GM18508 (cell line): ENCODE measurements at regions not wholly inside any gene's neighbourhood (a gene's known extent, or its start where the extent isn't known, plus 50 kb on each side); places are given as distances from the start of the nearest gene placed in this dataset.

Source experiments
- ATAC-seq: cut with Tn5 transposase; IDR thresholded peaks from one replicate; pipeline ENCODE4 v1.9.1; 2021; ENCODE audit warnings: moderate number of reproducible peaks; ENCODE audit not compliant: insufficient read depth, unreplicated experiment

DNA sequence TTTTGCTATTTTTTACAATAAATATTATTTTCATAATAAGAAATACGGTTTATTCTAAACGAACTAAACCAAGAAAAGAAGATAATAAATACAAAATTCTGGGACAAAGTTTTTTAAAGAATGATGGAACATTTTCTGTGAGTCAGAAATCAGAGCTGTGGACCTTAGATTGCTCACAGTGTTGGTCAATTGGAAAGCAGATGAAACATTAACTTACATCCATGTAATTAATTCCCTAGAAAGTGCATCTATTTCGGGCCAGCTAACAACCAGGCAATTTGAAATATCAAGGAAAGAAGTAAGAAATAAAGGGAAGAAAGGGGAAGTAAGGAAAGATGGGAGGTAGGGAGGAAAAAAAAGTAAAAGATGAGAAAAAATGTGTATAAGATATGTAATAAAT is 1569.8 kb upstream of the TENM4 start:
- no peak for ATAC-seq

DNA sequence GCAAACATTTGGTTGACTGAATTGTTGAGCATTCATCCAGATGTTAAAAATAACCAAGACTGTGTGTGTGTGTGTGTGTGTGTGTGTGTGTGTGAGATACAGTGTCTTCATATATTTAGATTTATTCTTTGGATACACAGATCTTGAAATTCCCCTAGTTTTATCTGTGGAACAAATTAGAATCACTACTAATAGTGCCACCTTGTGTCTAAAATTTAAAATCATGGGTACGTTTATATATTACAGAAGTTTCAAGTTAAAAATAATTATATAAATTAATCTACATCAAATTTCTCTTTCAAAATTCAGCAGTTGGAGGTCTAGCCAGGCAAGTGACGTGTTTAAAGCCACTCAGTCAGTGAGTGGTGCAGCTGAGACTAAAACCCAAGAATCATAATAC is 1566.2 kb upstream of the TENM4 start:
- no peak for ATAC-seq

DNA sequence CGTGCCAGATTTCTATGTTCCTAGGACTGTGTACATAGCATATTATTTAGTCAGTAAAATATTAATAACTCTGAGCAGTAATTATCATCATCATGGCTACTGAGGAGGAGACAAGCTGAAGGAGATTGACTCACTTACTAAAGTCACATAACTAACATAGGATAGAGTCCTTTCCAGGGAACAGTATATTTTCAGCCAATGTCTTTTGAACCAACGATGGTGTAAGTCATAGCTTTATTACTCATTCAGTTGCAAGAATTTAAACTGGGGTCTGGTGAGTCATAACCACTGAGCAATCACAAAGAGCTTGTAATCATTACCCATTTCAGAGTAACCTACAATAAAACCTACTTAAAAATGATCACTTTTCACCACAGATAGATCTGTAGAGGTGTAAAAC is 1564.8 kb upstream of the TENM4 start:
- ATAC-seq: peak; percentile 67

DNA sequence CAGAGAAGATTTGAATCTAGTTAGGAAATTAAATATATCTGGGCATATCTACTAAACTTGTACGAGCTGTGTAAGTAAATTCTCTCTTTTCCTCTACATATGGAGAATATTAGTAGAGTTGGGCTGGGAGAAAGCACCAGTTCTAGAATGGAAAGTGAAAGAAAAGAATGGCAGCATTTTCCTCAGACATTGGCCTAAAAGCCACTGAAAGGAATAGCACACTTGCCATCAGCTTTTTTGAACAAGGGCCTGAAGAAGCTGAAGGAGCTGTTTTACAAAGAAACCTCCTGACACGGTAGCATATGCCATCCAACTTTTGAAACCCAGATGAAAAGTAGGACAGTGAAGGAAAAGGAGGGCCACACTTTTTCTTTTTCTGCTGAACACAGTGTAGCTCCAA is 1563.7 kb upstream of the TENM4 start:
- ATAC-seq: no peak

DNA sequence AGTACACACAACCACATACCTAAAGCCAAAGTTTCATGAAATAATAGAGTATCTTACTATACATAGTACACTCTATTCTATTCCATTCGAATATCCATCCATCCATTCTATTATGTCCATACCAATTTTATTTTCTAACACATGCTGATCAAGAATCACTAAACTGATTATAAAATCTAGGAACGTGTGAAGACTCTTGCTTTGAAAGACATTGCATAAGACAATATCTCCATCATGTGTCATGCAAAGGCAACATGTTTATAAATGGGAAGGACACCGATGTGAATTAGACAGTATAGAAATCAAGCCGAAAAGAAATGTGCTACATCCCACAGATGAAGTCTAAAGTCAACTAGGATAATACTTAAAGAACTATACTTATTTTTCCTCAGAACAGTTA is 1561.5 kb upstream of the TENM4 start:
- no peak for ATAC-seq

DNA sequence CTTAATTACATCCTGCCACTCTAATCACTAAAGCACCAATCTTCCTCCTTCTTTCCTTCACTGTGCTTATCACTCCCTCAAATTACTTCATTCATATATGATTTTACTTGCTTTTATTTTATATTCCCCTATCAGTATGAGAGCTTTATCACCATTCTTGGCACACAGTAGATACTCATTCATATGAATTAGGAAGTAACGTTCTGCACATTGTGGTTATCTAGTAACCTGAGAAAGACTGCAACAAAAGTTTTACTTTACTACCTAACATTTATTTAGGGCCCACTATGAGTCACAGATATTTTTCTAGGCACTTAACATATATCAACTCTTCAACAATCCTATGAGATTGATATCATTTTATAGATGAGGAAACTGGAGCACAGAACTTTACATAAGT is 1559.9 kb upstream of the TENM4 start:
- ATAC-seq: no peak

DNA sequence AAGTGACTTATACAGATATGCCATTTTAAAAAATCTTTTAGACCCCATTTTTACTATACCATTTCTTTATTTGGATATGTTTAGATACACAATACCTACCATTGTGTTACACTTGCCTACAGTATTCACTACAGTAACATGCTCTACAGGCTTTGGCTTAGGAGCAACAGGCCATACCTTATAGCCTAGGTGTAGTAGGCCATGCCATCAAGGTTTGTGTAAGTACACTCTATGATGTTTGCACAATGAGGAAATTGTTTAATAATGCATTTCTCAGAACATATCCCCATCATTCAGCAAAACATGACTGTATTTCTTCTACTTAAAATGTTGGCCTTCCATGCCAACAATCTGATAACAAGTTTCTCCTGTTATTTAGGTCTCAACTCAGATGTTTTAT is 1559.5 kb upstream of the TENM4 start:
- ATAC-seq: no peak

DNA sequence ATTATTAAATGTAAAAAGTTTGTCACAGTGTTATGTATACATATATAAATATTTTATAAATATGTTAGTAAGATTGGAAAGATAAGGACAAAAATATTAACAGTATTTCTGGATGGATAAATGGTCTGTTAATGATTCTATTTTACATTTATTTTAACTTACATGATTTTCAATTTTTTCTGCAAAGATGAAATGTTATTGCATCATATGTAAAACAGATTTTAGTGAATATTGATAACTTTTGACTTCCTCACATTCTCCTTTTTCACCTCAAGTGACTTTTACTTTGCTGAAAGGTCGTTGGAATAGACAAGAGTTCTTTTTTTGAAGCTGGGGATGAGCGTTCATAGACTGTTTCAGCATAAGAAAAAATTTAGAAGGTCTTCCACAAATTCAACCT is 1554.7 kb upstream of the TENM4 start:
- no peak for ATAC-seq

DNA sequence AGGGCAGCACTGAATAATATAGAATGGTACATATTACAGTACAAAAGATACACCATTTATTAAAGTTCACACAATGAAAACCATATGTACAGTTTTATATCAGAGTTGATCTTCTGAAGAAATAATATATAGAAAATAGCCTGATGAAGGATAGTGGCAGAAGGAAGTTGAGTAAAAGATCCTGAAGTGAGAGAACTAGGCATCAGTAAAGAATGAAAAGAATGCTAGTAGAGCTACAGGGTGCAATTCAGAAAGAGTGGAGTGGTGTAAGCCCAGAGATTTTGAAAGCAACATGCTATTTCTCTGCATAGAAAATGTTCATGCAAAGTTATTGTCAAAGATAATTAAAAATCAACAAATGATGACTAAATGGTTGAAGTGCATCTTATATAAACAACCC is 1552.7 kb upstream of the TENM4 start:
- ATAC-seq: no peak

DNA sequence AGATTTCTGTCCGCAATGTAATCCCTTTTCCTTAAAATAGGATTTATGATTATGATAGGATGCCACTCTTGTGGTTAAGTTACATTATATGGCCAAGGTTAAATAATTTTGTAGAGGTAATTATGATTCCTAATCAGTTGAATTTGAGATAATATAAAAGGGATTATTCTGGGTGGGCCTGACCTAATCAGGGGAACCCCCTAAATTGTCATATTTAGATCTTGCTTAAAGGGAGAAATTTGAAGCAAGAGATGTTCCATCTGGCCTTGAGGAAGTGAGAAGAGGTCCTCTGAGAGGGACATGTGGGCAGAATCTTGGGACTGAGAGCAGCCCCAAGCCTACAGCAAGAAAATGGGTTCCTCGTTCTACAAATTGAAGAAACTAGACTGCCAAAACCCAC is 1550.1 kb upstream of the TENM4 start:
- ATAC-seq: no peak

DNA sequence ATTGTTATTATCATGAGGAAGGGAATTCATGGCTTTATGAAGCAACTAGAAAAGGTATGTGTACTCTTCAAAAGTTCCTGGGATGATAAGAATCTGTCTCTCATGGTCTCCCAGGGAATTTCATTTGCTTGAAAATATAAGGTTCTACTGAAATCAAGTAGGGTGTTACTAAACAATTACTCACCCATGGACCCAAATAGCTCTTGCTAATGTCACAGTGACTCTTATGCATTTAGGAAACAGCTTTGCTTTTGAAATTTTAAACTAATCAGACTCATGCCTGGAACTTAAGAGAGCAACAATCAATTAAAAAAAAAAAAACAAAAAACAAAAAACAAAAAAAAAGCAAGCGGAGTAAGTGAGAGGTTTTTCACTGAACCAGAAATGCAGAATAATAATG is 1546.3 kb upstream of the TENM4 start:
- no peak for ATAC-seq

DNA sequence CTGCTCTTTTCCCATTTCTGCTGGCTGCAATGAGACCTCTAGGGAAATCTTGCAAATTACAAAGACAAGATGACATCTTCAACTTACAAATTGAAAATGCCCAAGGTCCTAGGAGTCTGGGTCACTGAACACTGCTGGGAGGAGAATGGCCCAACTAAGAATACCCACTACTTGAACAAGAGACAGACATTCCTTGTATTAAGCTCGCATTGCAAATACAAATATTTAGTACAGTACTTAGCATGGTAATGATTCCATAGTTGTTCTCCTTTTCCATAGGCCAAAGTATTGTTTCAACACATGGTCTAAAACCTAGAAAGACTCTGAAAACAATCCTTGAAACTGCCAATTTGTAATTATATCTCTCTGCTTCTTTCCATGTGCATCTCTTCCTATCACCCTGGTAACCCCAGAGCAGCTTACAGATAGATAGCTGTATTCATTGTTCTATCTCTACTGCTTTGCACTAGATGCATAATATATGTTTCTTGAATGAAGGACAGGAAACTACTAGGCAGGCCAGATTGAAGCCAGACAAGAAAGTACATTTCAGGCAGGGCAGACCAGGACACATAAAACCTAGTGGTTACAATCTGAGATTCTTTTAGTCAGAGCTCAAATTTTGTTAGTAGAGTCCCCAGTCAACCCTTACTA is 1545.7 kb upstream of the TENM4 start:
- no peak for ATAC-seq

DNA sequence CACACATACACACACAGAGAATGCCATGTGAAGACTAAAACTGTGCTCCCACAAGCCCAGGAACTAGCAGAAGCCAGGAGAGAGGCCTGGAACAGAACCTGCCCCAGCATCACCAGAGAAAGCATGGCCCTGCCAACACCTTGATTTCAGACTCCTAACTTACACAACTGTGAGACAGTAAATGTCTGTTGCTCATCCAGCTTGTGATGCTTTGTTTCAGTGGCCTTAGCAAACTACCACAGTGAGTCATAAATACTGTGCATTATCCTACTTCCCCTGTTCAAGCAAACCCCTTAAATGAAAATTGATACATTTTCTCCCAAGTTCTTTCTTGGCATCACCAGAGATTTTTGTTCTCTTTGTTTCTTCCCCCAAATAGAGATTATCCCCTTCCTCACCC is 1539.4 kb upstream of the TENM4 start:
- ATAC-seq: no peak

DNA sequence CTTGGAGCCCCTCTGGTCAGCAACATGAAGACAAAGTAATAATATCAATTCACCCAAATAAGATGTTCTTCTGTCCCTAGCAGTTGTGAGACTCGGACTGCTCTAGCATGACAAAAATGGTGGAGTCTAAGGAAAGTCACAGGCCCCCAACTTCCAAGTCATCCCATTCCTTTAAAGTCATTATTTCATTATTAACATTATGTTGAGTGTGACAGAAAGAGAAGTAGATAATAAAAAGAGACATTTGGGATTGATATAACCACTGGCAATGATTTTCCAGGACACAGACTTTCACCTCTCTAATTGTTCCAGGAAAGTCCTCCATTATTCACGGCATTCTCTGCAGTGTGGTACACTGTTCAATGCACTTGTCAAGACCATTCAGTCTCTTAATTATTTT is 1533.0 kb upstream of the TENM4 start:
- ATAC-seq: no peak

DNA sequence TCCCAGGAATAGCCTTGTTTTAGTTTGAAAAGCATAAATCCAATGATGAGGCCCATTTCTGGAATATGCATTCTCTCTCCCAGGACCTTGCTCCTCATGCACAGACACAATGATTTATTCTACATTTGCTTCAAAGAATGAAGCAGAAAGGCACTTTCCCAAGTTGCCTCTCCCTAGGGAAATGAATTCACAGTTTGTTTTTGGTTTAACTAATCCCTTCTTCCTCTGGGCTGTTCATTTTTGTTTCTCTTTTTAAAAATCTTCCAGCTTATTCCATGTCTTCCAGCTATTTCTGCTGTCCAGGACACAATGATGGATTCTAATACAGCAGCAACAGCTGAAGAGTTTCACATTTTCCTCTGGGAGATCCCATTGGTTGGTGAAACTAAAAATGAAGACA is 1529.2 kb upstream of the TENM4 start:
- ATAC-seq: no peak

DNA sequence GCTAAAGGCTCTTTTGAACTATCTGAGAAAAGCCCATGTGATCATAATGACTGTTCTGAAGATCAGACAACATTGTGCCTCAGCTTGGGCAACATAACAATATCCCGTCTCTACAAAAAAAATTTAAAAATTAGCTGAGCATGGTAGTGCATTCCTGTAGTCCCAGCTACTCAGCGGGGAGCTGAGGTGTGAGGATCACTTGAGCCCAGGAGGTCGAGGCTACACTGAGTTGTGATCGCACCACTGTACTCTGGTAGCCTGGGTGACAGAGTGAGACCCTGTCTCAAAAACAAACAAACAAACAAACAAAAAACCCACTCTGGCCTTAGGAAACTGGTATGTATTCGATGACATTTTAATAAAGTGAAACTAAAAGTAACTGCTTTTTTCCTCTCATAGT is 1526.8 kb upstream of the TENM4 start:
- ATAC-seq: no peak

DNA sequence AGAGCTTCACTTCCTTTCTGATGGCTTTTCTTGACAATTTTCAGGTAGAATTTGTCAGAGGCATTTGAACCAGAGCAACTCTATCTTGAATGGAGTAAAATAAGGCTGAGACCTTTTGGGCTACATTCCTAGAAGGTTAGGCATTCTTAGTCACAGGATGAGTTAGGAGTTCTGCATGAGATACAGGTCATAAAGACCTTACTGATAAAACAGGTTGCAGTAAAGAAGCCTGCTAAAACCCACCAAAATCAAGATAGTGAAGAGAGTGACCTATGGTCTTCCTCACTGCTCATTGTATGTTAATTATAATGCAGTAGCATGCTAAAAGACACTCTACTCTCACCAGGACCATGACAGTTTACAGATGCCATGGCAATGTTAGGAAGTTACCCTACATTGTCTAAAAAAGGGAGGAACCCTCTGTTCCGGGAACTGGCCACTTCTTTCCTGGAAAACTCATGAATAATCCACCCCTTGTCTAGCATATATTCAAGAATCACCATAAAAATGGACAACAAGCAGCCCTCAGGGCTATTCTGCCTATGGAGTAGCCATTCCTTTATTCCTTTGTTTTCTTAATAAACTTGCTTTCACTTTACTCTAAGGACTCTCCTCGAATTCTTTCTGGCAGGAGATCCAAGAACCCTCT is 1519.7 kb upstream of the TENM4 start:
- no peak for ATAC-seq

DNA sequence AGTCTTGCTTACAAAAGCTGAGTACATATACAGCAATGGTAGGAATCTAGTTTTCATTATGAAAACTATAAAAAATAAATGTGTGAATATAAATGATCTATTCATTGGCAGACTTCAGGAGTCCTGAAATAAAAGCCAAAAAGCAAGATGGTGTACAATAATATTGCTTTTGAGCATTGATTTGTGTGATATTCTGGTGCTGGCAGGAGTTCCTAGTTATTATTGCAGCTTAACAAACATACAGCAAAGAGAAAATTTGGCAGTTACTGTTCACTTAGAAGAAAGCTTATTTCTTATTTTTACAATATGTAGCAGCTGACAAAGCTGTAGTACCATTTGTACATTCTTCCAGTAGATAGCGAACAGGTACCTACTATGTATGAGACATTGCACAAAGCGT is 1518.9 kb upstream of the TENM4 start:
- ATAC-seq: no peak

DNA sequence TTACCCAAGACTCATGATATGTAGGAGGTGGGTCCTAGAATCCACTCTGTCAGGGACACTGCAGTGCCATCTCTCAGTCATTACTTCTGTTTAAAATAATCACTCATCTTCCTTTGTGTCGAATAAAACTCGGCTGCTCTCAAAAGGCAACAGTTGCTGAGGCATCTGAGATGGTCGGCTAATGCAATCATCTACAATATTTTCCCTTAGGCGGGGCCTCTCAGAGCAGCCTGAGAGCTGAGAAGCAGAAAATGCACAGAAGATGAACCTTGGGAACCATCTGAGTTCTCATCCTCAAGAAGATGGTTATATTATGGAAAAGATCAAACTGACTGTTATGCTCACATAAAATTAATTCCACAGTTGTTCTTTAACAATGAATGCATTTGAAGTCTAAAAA is 1518.2 kb upstream of the TENM4 start:
- no peak for ATAC-seq

DNA sequence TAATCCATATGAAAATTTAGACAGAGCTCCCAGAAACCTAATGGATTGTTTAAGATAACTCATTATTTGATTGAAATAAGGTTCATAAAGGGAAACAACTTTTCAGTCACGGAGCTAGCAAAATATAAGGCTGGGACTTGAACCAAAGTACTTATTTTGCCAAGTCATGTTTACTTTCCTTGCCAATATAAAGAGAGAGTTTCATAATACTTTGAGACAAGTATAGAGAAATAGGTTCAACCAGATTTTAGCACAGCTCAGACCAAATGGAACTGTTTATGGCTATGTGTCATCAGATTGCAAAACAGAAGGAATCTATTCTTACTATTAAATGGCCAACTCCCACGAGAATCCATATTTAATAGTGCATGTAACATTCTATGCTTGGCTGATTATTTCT is 1517.5 kb upstream of the TENM4 start:
- no peak for ATAC-seq

DNA sequence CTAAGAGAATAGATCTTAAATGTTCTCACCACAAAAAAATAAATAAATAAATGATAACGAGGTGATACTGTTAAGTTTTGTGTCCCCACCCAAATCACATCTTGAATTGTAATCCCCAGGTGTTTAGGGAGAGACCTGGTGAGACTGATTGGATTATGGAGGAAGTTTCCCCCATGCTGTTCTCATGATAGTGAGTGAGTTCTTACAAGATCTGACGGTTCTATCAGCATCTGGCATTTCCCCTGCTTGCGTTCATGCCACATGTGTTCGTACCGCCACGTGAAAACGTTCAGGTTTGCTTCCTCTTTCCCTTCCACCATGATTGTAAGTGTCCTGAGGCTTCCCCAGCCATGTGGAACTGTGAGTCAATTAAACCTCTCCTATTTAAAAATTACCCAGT is 1514.8 kb upstream of the TENM4 start:
- ATAC-seq: no peak

DNA sequence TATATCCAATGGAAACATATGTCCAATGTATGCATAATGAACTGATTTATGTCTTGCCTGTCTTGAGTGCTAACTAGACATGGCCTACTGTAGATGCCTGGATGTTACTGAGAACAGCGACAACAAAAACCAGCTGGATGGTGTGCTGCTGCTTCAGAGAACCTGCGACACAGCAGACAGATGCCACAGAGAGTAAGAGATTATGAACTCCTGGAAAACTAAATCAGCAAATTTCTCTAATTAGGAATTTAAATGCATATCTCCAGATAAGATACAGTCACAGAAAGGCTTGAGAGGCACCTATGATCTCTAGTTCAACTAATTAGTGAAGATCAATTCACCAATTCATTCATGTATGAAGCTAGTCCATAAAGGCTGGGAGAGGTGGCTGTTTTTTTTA is 1508.0 kb upstream of the TENM4 start:
- ATAC-seq: no peak

DNA sequence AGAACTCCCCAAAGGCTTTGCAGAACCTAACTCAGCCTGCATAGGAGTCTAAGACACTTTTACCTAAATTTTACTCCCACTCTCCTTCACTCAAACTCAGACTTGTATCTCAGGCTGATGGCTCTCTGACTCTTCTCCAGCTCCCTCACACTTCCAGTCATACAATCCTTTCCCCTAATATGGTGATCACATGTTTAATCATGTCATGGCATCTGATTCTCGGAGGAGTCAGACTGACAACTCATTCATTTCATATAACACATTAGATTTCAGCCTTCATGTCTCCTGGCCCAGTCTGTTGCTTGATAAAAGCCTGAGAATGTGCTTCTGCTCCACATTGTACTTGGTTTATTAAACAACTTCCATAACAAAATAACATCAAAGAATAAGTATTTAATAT is 1503.9 kb upstream of the TENM4 start:
- ATAC-seq: no peak
